SH-SY5Y (cell line): ENCODE measurements at regions not wholly inside any gene's neighbourhood (a gene's known extent, or its start where the extent isn't known, plus 50 kb on each side); places are given as distances from the start of the nearest gene placed in this dataset.

Source experiments
- GATA2 ChIP-seq: IDR thresholded peaks from 2 replicates; pipeline ENCODE4 v1.6.1; 2011; ENCODE audit warnings: mild to moderate bottlenecking, low read depth, low read length
- GATA3 ChIP-seq: IDR thresholded peaks from 2 replicates; pipeline ENCODE4 v1.6.1; 2011; ENCODE audit warnings: low read depth, mild to moderate bottlenecking, low read length, moderate library complexity

DNA sequence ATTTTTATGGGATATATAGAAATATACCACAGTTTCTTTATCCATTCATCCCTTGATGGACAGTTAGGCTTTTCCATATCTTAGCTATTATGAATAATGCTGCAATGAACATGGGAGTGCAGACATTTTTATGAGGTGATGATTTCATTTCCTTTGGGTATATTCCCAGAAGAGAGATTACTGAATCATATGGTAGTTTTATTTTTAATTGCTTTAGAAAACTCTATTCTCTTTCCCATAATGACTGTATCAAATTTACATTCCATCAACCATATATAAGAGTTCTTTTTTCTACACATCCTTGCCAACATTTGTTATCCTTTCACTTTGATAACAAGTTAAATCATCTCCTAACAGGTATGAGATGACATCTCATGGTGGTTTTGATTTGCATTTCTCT, 821.6 kb downstream of the TLE1 start:
- no peak for TF ChIP-seq GATA3
- TF ChIP-seq GATA2: no peak
